Stimulated activated CD4-positive, alpha-beta T cell treated with anti-CD3 and anti-CD28 coated beads, Interleukin-1b, Interleukin-23, amount 100 ng/mL, for 1 hour (primary cell): ENCODE measurements at regions not wholly inside any gene's neighbourhood (a gene's known extent, or its start where the extent isn't known, plus 50 kb on each side); places are given as distances from the start of the nearest gene placed in this dataset.
"Not testable (repeated sequence)": the region's sequence is repeated elsewhere in the genome, so short reads cannot be mapped to it uniquely, and the experiment has no call there.

ENCODE experiments used
- DNase-seq, 2 donors: peaks; one replicate each; pipeline ENCODE4 v3.0.0-alpha.2; 2020; ENCODE audit warnings: low read depth in 2 of 2

DNA sequence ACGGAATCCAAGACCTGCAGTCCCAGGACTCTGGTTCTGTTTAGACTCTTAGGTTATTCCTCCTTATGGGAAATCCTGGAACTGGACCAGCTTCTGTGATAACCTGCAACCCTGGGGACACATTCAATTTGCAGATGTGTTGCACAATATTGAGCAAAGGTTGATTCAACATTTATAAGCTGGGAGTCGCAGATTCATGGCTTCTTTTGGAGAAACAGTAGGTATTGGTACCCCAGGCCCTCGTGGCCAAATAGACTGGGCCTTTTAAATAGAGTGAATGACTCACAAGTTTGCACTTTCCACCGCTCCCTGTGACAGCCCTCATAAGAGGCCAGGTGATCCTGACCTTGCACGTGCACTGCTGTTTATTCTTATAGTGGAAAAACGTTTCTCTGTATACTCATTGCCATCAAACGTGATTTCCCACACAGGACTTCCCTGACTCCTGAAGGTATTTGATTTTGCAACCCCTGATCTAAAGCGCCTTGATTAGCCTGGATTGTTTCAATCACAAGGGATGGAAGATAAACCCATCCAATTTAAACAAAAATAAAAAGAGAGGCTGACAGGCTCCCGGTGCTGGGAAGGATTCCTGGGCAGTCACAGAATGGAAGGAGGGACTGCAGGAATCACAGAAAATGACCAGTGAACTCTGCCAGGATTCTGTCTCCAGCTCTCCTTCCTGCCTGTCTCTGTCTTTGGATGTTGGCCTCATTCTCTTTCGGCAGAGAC, 98.0 kb downstream of the VCPKMT start:
- DNase-seq, result no peak

DNA sequence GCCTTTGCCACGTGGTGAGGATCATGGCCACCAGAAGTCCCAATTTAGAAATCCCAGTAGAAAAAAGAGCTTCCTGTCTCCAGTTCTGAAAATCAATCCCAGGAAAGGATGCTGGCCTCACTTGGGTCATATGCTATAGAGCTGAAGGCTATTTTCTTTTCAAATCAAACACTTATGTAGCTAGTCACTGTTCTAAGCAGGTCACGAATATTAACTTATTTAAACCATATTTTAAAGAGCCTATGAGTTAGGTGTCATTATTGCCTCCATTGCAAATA, 97.5 kb downstream of the VCPKMT start:
- no peak for DNase-seq

DNA sequence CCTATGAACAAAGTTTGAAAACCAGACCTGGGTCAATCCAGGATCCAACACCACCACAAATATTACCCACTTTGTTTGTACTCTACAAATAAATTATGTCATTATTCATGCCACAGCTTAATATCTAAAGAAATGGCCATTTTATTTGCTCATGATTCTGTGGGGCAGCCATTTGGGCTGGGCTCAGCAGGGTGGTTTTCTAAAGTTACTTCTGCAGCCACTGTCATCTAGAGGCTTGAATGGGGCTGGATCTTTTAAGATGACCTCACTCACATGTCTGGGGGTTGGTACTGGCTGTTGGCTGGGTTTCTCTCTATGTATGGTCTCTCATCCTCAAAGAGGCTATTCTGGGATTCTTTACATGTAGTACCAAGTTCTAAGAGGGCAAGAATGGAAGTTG, 96.2 kb downstream of the VCPKMT start:
- no peak for DNase-seq

DNA sequence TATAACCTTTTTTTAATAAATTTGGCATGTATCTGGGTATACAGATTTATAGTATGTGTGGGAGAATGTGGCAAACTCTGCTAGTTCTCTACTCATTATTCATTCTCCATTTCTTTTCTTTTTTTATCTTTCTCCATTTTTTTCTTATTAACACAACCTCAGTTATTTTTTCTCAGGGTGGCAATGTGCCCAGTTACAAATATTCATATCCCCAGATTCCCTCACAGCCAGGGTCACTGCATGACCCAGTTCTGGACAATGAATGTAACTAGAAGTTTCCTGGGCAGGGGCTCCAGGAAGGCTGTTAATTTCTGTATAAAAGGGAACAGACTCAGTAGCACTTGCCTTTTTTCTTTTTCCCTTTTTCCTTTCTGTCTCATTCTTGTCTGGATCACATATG, 95.6 kb downstream of the VCPKMT start:
- no peak for DNase-seq

DNA sequence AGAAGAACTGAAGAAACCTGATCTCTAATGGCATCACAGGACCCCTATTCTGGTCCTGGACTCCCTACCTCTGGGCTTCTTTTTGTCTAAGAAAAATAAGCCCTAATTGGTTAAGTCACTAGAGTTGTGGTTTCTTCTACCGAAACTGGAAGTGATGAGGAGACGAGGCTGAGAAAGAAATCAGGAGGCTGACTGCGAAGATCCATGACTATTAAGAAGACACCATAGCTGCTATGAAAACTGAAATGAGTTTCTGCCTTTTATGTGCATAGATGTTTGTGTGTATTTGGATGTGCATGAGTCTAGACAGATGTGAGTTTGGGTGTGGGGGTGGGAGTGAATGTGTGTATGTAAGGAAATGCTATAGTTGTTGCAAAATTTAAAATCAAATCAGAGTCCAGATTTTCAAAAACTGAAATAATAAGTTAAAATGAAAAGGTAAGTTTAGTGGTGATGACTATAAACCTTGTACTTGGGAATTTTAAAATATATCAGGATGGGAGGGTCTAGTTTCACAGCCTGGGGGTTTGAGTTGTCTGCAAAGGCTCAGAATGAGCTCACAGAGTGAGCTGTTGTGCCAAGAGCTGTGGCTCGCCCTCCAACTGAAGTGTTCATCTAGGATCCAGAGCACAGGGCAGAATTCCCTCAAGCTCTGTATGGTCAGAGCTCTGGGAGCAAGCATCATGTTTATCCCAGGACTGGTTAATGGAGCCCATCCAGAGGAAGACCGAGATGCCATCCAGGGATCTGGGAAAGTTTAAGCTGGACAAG, 94.9 kb downstream of the VCPKMT start:
- no peak for DNase-seq

DNA sequence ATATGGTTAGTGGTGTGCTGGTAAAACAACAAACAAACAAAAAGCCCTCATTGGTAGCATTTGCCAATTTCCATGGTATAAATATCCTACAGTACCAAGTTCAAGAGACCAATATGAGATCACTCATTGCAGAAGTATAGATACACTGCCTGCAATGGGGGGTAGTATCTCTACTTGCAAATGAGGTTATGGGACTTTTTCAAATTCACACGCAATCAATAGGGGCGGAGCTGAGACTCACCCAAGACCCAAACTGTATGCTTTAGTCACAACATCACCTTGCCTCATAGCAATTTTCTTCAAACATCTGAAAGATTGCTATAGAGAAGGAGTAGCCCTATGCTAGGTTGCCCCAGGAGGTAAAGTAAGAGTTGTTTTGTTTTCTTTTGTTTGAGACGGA, 93.7 kb downstream of the VCPKMT start:
- DNase-seq, result no peak

DNA sequence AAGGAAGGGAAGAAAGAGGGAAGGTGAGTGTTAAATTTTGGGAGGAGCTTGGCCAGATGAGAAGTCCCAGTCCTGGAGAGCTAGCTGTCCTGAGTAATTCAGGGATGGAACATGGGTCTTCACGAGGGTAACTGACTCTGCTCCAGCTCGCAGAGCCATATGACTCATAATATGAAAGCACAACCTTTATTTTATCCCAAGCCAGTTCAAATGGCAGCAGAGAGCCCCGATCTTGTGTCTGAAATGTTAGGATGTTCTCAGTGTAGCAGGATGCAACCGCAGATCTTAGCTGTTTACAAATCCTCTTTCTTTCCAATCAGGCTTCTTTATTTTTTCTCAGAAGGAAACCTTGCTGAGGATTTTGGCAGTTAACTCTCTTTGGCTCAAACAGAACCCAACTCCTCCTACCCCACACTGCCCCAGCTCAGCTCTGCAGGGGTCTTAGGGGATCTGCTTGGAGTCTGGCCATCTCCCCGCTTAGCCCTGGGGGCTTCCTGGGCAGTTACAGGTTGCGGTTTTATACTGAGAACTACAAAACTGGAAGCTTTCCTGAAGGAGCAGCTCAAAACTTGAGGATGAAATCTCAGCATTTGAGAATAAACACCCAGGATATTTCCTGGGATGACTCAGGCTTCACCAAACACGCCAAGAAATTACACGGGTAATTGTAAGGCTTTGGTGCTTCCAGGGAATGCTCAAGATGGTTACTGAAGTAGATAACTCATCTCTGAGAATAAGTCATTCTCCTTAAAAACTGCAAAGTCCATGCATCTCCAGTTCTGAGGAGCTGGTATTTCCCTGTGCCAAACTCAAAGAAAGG, 92.5 kb downstream of the VCPKMT start:
- DNase-seq, result no peak

DNA sequence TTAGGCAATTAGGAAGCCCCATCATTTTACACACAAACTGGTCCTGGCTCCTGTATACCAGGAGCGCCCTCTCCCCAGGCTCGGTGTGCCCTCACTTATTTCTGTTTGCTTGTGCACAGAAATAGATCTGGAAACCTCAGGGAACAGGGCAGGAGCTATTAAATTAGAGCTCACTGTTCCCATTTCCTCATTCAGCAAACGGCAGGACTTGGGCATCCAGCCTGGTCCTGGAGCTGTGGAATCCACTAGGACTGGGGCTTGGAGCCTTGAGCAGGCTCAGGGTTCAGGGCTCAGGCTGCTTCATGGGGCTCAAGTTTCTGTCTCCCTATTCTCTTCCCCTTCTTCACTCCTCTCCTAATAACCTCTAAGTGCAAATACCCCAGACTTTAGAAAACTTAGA, 91.3 kb downstream of the VCPKMT start:
- DNase-seq, result no peak

DNA sequence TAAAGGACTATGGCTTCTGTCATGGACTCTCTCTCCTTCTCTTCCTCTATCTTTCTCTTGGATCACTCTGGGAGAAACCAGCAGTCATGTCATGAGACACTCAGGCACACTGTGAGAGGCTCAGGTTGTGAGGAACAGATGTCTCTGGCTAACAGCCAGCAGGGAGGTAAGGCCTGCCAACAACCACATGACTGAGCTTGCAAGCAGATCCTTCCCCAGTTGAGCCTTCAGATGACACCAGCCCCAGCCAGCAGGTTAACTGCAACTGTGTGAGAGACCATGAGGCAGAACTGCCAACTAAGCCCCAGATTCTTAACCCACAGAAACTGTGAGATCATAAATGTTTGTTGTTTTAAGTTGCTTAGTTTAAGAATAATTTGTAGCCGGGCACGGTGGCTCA, 90.6 kb downstream of the VCPKMT start:
- DNase-seq, result no peak

DNA sequence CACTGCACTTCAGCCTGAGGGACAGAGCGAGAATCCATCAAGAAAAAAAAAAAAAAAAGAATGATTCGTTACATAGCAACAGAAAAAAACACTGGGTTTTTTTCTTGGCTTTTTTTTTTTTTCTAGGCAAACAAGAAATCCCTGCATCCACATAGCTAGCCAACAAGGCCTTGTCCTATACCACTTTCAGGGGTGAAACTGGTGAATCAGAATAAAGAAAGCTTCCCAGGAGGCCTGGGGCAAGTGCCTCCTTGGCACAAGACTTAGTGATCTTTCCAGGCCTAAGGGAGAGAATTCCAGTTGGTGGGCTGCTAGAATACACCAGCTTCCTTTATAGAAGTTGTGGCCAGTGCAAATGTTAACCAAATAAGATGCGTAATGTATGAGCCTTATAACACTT, 90.0 kb downstream of the VCPKMT start:
- DNase-seq, result no peak

DNA sequence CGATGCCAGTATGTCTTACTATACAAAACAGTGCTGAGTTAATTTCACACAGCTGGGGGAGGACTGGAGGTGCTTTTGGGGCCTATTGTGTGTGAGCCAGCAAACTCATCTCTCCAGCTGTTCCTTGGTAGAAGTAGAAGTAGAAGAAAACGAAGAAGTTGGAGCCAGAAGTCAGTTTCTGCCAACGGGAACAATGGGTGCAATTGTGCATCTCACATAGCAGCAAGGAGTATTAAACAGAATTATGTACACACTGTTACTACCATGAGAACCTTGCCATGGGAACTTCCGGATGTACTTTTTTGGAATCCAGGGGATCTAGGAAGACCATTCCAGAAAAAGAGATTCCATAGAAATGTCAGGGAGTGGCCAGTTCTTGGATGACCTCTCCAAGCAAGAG, 88.6 kb downstream of the VCPKMT start:
- DNase-seq, result no peak

DNA sequence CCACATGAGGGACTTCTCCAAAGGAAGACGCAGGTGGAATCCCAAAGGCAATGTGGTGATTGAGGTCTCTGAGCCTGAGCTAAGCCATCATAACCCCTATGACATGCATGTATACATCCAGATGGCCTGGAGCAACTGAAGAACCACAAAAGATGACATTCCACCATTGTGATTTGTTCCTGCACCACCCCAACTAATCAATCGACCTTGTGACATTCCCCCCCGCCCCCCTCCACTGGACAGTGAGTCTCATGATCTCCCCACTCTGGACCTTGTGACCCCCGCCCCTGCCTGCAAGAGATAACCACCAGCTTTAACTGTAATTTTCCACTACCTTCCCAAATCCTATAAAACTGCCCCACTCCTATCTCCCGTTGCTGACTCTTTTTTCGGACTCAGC, 87.9 kb downstream of the VCPKMT start:
- no peak for DNase-seq

DNA sequence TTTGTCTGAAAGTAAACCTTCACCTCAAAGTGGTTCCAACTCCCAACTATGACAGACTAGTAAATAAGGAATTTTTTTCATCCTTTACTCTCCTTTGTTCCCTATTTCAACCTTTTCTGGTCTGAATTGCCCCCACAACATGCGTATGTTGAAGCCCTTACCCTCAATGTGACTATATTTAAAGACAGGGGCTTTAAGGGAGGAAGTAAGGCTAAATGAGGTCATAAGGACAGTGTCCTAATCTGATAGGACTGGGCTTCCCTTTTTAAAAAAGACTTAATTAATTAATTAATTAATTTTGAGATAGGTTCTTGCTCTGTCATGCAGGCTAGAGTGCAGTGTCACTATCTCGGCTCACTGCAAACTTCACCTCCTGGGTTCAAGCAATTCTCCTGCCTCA, 86.3 kb downstream of the VCPKMT start:
- DNase-seq, result no peak

DNA sequence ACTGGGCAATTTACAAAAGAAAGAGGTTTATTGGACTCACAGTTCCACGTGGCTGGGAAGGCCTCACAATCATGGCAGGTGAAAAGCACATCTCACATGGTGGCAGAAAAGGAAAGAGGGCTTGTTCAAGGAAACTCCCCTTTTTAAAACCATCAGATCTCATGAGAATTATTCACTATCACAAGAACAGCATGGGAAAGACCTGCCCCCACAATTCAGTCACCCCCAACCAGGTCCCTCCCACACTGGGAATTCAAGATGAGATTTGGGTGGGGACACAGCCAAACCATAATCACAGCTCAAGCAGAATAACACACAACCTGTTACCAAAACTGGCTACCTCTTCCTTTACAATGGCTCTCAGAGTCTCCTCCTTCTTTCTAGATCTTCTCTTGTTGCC, 85.5 kb downstream of the VCPKMT start:
- DNase-seq, result not testable (repeated sequence)

DNA sequence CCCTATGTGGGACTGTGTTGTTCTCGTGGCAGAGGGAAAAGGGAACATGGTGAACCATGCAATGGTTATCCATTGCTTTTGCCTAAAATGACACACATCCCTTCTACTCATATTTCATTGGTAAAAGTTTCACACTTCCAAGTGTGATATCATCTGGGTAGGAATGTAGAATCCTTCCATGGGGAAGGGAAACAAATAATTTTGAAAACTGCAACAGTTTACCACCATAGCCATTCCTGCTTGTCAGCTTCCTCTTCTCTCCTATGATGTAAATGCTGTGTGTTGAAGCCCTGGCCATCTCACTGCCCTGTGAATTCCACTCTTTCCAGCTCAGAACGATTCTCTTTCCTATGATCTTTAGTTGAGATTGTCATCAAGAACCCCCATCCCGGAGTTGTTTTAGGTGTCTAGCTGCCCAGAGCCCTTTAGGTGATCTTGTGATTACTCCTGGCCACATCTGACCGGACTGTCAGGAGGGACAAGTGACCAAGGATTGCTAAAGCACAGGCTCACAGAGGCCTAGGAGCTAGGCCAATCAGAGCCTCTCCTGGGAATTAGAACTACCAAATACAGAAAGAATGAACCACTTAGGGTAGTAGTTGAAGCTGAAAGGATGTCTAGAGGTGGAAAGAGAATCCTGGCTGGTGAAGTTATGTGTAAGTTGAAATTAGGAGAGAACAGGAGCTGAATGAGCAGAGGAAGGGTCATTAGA, 84.6 kb downstream of the VCPKMT start:
- DNase-seq, result no peak

DNA sequence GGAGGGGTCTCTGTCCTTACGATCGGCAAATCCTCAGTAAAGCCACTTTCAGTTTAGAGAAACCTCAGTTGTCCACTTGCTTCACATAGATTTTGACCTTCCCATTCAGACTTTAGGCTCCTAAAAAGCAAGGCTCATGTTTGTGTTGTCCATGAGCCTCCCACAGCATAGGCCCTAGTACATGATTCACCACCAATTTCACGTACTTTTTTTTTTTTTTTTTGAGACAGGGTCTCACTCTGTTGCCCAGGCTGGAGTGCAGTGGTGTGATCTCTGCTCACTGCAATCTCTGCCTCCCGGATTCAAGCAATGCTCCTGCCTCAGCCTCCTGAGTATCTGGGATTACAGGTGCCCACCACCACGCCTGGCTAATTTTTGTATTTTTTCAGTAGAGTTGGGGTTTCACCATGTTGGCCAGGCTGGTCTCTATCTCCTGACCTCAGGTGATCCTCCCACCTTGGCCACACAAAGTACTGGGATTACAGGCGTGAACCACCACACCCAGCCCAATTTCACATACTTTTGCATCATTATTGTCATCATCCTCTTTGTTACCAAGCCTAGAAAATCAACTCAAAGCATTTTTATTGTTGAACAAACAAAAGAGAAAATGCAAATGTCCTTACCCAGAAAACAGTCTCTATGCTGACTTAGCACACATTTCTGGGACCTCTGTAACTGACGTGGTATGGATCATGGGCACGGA, 83.8 kb downstream of the VCPKMT start:
- not testable (repeated sequence) for DNase-seq

DNA sequence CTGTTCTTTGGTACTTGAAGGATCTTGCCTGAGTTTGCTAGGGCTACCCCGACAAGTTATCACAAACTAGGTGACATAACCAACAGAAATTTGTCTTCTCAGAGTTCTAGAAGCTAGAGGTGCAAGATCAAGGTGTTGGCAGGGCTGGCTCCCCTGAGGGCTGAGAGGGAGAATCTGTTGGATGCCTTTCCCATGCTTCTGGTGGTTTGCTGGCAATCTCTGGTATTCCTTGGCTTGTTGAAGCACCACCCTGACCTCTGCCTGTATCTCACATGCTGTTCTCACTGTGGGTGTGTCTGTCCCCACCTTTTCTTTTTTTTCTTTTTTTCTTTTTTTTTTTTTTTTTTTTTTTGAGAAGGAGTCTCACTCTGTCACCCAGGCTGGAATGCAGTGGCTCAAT, 81.2 kb downstream of the VCPKMT start:
- no peak for DNase-seq

DNA sequence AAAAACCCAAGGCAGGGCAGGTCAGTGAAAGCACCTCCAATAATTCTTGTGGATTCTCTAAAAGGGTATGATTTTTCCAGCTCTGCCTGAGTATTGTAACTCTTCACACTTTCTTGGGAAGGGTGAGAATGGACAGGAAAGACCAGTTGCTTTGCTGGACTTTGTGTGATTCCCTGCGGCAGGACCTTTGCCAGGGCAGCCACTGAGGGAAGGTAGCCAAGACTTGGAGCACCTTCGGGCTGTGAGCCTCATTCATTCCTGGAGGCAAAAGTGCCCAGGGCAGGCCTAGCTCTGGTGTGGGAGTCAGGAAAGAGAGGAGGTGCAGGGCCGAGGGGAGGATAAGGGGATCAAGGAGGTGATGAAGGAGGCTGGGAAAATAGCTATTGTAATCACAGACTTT, 80.2 kb downstream of the VCPKMT start:
- no peak for DNase-seq

DNA sequence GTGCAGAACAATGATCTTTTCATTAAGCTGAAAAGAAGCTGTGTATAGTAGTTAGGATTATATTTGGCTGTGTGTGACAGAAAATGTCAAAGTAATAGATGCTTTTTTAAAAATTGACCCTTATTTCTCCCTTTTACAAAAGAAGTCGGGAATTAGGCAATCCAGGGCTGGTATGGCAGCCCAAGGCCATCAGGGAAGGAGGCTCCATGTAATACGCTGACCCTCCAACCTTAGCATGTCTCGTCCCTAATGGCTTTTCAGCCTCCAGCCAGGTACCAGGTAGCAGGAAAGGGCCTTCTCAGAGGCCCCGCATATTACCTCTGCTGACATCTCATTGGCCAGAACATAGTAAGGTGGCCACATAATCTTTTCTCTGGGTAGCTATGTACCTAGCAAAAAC, 79.7 kb downstream of the VCPKMT start:
- no peak for DNase-seq

DNA sequence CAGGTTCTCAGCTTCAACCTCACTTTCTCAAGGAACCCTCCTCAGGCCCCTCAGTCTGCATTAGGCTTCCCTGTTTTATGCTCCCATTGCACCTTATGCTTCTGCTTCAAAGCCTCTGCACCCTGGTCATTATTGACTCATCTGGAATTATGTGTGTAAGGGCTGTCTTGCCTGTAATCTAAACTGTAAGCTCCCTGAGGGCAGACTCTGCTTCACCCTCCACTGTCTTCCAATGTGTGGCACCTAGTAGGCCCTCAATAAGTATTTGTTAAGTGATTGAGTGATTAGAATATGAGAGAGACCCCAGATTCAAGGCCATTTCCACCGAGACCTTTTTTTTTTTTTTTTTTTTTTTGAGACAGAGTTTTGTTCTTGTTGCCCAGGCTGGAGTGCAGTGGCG, 79.1 kb downstream of the VCPKMT start:
- no peak for DNase-seq

DNA sequence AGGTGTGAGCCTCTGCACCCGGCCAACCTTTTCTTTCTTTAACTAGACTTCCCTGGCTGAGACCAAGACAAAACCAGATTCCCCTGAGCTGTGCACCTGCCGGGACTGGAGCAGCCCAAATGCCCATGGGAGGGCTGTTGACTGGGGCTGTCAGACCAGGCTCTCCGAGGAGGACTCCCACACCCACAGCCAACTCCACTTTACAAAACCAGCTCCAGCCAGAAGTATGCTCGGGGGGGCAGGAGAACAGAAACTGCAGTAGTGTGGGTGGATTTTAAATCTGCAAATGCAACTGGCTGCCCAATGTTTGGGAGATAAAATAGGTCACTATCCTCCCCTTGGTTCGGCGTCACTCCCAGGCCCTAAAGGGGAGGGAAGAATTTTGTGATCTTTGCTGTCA, 78.5 kb downstream of the VCPKMT start:
- DNase-seq, result no peak
